HG03378 (cell line): ENCODE measurements at regions not wholly inside any gene's neighbourhood (a gene's known extent, or its start where the extent isn't known, plus 50 kb on each side); places are given as distances from the start of the nearest gene placed in this dataset.

ENCODE experiments used
- ATAC-seq: cut with Tn5 transposase; IDR thresholded peaks from one replicate; pipeline ENCODE4 v1.9.1; 2021; ENCODE audit warnings: mild to moderate bottlenecking, moderate library complexity; ENCODE audit not compliant: unreplicated experiment

DNA sequence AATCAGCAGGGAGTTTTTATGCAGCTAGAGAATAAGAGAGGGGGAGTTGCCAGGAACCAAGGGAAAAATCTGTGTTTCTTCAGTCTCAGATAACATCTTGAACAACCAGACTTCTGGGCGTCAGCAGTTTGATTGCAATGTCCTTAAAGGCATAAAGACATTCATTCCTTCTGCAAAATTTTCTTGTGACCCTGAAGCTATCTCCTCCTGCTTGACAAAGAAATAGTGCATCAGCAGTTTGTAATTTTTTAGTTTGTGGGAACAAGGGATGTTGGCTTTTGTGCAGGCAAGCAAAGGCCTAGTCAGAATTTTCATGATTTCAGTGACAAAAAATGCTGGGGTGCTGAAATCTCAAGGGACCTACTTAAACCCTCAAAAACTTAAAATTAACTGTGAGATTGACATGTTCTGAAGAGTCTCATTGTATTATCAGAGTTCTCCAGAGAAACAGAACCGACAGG, 125.8 kb upstream of the UNC5C start:
- ATAC-seq: no peak

DNA sequence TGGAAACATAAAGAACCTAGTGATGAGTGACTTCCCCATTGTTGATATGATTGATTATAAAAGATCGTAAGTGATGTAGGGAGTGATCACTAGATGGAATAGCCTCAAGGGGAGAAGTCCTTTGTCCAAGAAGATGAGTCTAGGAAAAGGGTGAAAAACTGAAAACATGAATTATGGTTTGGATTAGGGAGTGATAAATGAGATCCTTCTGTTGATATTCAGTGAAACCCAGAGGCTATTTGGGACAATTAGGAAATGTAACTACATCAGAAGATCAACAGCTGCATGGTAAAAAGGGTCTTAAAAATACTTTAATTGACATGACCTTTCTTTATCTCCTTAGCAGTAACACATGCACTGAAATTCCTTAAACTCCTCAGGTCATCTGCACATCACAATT, 124.0 kb upstream of the UNC5C start:
- ATAC-seq: no peak

DNA sequence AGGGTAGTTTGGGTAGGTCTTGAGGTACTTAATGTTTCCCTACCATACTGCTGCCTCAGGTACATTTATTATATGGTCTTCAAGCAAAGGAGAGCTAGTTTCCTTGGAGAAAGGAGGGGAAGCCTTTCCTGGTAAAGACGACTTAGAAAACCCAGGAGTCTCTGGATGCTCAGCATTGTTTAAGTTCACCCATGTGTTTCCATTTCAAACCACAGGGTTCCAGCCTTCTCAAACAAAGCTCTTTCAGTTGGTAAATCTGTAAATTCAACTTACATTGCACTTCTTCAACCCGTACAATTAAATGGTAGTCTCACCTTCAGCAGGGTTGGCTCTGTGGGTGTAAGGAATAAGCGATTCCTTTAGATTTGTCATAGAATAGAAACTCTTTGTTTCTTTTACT, 111.9 kb upstream of the UNC5C start:
- no peak for ATAC-seq

DNA sequence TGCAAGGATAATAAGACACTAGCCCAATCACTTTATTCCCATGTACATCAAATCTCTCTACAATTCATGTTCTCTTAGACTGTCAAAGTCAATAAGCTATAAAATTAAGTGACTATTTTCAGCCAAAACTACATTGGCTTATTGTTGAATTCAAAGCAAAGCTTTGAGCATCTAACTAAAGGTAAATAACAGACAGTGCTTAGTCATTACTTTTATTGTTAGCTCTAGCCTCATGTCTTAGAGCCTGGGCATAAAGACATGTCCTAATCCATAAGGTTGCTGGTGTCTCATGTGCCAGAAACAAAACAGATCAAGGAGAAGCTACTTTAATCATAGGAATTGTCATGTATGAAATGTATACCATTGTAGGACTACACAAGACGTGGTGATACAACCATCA, 103.1 kb upstream of the UNC5C start:
- no peak for ATAC-seq

DNA sequence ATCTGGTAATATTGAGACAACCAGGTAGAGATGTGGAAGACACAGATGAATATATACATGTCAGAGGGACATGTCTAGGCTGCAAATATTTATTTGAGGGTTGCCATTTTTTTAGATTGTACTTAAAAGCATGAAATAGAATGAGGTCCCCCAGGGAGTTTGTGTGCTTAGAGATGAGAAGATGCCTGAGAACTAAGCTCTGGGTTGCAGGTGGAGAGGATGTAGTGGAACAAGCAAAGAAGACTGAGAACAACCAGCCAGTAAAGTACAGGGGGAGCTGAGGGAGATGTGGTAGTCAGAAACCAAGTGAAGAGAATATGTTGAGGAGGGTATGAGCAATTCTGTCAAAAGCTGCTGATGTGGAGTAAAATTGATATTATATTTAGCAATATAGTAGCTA, 95.6 kb upstream of the UNC5C start:
- ATAC-seq: no peak

DNA sequence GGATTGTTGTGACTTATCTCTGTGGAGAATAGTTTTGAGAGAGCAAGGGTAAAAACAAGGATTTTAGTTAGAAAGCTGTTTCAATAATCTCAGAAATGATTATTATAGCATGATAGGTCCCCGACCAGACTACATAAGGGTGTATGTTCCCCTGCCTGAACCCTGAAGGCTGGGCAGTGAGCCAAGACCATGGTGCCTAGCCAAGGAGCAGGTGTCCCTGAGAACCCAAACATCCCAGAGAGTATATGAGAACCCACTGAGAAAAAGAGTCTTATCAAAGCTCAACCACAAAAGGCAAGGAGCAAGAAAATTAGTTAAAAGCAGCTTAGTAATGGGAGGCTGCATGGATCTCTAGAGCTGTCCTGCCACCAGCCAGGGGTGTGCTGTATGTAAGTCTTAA, 94.9 kb upstream of the UNC5C start:
- no peak for ATAC-seq

DNA sequence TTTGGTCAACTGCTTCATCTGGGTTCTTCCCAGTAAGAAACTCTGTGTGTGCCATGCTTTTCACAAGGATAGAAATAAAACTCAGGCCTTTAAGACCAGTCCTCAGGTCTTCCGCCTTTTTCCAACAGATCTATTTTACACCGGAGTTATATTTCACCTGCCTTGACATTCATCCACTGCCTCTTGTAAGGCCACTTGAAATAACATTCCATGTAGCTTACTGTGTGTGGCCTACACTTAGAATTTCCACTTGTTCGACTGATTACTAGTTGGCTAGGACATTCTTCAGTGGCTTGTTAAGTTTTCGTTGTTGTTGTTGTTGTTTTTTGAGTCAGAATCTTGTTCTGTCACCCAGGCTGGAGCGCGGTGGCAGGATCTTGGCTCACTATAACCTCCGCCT, 92.8 kb upstream of the UNC5C start:
- no peak for ATAC-seq

DNA sequence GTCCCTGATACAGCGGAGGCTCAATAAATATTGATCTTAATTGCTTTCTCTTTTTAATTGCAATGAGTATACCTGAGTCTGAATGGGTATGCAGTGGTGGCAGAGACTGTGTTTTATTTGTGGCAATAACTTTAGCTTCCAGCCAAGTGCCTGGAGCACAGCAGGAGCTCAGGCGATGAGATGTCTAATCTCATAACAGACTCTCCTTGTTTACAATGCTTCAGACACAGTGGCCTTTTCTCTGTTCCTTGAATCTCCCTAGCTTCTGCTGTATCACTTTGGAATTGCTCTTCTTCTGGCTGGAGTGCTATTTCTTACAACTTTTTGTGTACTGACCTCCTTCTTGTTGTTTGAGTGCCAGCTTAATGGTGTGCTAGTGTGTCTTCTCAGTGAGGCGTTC, 91.5 kb upstream of the UNC5C start:
- ATAC-seq: no peak

DNA sequence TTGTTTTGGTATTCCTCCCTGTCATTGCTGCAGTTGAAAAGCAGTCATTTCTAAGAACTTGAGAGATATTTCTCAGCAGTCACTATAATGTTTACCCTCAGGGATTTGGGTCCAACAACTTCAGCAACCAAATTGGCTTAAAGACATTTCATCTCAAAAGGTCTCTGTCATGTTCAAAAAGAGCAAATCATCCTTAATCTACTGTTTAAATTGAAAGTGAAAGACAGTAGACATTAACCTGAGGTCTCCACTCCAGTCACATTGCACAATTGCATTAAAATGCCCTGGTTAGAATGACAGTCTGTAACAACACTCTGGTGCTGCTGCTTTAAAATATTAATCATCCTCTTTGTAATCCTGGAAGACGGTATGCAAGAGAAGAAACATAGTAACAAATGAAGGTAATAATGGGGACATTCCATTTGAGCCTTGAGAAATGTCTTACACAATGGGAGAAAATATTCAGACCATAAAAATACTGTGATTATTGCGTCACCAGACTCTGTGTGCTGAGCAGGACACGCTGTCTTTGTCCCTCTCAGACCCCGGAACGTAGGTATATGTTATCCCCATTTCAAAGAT, 90.2 kb upstream of the UNC5C start:
- ATAC-seq: no peak

DNA sequence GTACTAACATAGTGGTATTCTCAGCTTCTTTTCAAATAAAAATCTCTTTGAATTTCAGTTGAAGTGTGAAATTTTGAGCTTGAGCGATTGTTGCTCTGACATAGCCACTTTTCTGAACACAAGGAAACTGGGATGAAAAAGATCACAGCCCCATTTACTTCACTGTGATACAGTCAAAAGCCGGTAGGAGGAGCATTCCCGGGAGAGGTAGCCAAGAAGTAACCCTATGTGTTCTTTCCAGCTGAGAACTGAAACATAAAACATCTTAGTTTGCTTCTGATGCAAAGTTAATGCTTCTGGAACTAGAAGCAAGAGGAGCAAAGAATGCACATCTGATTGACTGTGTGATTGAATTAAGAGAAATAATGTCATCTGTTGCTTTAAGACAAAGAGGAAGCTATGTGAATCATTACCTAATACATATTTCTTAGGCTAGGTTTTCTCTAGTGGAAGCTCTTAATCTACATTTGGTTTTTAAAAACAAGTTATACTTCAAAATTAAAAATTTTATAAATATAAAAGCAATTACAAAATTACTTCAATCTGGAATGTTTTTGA, 88.3 kb upstream of the UNC5C start:
- no peak for ATAC-seq

DNA sequence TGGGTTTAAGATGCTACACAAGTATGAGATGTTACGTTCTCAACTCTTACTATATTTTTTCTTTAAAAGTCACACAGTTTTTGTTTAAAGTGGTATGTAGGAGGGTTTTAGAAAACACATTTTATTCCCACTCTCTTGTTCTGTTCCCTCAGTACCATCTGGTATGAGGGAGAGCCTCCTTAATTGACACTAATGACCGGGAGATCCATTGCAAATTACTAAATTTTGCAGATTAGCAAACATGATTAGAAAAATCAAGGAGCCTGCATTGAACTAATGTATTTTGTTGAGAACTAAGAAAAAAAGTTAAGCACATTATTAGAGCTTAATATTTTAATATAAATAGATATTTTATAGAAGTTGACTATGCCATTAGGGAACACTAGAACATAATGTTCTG, 87.3 kb upstream of the UNC5C start:
- no peak for ATAC-seq

DNA sequence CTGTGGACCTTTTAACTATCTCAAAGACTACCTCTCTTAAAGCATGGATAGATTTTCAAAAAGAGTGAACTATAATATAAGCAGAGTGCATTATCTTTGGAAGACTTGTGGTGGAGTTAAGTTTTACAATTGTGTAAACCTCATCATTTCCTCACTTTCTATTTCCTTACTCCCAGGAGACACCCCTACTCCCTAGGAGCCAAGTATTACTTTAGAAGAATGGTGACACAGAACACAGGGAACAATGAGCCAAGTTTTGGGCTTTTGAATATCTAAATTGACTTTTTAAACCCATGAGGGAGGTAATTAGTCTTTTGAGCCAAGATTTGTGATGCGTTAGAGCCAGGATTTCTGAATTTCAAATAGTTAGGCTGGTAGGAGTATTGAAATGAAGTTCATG, 78.9 kb upstream of the UNC5C start:
- no peak for ATAC-seq

DNA sequence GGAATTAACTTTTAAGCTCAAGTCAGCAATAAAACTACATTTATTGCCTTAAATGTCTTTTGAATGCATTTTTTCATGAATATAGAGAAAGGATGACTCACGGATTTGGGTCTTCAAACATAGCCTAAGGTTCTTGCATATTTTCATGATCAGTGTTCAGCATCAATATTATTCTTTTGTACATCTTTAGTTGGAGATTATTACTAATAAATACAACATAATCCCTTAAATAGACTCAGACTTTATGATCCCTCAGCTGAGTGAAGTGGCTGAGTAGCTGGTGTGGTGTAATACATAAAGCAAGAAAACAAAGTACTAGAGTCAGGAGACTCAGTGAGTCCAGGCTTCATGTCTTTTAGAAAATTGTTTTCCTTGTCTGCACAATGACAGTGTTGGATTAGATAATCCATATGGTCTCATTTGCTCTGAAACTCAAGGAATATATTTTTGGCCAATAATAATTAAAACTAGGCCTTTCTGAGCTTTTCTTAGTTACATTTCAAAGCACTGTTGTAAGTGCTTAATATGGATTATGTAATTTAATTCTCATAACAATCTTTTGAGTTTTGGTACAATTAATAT, 78.3 kb upstream of the UNC5C start:
- no peak for ATAC-seq

DNA sequence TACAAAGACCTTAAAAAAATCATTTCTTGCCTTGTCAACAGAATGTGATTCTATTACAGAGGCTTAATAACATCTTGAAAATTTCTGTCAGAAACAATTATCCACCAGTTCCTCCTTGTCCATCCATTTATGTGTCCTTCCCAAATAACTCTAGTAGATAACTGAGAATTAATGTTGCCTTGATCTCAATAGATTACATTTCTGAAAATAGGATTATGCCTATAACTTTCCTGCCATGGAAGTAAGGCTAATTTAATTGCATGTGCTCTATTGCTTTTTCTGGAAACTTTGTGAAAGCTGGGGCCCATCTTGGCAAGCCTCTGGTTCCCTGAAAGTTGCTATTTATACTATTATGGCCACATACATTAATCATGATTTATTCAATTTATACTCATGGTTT, 76.2 kb upstream of the UNC5C start:
- no peak for ATAC-seq

DNA sequence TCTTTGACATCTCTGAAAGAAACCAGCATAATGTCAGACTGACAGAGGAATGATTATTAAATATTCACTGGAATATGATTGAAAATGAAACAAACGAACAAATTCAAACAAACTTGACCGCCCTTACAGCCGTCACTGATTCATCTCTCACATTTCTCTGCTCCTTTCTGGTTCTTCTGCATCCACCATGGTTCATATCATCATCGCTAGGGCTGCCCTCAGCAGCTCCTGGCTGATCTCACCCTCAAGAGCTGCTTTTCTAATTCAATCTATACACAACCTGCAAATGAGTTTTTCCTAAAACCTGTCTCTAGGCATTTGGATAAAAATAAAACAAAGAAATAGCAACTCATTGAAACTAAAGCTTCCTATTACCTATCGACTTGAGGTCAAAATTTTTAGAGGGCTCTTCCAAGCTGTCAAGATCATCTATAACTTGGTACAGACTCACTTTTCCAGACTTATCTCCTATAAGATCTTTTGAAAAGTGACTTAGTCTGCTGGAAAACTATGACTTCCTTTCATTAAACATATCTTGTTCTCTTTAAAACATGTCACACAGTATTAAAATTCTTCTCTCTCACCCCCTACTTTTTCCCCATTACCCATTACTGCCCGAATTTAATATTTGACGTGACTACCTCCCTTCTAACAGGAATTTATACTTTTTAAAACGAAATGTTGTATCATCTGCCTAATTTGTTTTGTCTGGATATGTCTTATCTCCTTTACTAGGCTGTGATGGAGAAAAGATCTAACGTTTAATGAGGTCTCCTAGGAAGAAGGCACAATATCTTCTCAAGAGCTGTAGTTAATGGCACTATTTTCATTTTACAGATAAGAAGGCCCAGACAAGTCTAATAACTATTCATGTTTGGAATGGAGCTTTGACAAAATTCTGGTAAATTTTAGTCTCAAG, 71.0 kb upstream of the UNC5C start:
- ATAC-seq: no peak

DNA sequence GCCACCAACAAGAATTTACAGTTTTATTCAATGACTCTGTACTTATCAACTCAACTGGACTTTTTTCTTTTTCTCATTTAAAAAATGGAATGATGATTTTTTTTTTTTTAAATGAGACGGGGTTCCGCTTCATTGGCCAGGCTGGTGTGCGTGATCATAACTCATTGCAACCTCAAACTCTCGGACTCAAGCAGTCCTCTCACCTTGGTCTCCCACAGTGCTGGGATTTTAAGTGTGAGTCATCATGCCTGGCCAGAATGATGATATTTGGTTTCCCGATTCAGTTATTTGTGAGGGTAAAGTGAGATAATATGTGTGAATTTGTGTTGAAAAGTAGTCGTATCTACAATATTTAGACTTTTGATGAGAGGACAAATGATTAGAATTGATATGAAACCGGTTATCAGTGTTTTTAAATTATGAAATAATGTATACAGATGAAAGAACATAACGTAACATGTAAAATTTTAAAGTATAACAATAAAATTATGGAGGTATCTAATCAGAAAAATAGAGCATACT, 66.0 kb upstream of the UNC5C start:
- ATAC-seq: no peak

DNA sequence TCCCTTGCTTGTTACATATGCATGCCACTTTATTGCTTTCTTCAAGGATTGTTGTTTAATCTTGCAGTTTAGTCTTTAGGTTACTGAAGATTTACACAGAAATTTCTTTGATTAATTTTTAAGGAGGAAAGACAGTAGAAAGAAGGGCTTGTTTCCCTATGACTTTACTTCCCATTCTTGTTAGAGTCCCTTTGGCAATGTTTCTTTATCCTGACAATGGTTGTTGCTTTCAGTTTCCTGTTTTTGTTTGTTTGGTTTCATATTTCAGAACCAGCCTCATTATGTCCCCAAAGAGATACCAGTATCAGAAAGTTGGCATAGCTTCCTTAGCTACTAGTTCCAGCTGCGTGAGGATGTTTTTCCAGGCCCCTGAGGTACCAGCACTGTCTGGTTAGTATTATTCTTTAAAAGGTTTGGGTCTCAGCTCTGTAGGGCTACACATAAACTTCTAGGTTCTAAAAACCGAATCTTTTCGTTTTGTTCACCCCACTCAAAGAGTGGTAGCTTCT, 61.3 kb upstream of the UNC5C start:
- ATAC-seq: no peak

DNA sequence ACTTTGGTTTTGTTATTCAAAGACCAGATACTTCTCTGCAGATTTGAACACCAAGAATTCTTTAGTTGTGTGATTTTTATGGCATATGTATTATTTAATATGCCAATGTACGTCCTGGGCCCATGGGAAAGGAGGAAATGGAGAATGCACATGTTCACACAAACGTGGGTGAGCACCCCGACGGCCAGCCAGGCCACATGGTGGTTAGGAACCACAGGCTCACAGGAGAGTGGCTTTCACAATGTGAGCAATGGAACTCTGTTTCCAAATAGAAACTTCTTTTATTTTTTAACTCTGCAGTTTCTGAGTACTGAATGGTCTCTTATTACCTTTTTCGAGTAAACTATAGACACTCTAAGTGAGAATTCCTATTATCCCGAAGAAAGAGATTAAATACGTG, 58.0 kb upstream of the UNC5C start:
- ATAC-seq: no peak

DNA sequence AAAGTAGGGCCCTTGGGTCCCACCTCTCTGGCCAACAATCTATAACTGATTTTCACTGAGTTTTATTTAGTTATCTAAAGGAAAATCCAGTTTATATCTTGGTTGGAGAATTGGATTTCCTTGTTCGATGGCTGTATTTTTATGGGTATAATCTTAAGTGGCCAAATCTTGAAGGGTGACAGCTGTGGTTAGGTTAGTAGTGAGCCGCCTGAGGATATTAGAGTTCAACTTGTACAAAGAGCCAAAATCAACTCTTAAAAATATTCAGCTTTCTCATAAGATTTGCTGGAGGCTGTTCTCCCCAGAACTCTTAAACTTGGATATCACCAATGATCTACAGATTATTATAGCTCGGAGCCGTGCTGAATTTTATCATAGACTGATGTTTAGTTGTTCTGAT, 54.6 kb upstream of the UNC5C start:
- ATAC-seq: no peak

DNA sequence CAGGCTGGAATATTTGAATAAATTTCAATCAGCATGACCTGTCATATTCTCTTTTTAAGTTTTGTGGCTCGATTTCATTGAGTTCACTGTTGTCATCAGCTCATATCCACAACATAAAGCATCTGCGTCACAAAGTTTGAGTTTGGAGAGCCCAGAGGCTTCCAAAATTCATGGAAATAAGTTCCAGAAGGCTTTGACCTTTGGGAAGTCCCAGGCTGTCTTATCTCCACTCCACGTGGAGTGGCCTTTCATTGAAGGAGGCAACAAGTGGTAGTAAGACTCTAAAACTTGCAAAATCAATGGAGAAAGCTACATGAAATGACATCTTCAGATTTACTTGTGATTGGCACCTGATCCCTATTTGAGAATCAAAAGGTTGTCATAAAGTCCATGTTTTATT, 54.1 kb upstream of the UNC5C start:
- no peak for ATAC-seq

DNA sequence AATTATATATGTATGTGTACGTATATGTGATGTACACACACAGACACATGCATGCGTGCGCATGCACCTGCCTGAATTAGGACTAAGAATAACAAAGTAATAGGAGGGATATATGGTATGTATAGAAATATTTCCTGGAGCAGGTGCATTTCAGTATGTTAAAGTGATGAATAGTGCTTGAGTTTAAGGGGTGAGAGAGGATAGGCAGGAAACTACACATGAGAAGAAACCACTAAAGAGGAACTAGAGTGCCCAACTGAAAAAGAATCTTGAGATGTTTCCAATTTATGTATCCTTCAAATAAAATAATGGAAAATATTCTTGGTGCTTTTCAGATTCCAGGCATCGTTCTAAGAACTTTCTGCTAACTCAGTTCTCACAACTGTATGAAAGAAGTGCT, 52.6 kb upstream of the UNC5C start:
- no peak for ATAC-seq
